H1 (cell line): ENCODE measurements at regions not wholly inside any gene's neighbourhood (a gene's known extent, or its start where the extent isn't known, plus 50 kb on each side); places are given as distances from the start of the nearest gene placed in this dataset.

Source experiments
- RAD21 ChIP-seq, 2 experiments: IDR thresholded peaks in 1 of 2; conservative IDR thresholded peaks in 1 of 2; 2 replicates each; pipeline ENCODE4 v1.6.1; 2011; ENCODE audit warnings: low read depth in 2 of 2, low read length in 2 of 2, improper control_type of control experiment in 1 of 2, inconsistent platforms in 1 of 2, mild to moderate bottlenecking in 1 of 2, moderate library complexity in 1 of 2

DNA sequence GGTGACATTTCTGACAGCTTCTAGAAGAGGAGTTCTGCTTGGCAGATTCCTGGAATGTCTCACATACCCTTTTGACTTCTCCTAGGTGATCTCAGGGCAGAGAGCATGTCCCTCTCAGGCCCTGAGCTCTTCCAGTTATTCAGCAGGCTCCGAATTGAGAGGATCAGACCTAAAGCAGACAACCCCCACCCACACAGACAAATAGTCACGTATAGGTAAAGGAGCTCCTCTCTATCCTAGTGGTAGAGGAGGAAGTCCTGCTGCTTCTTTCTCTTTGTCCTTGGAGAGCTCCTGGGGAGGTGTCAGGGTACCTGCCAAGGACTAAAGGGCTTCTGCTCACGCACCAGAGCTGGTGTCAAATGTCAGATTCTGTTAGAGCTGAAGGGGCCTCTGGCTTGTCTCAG, 128.1 kb downstream of the IER5 start (continued):
- no peak for TF ChIP-seq RAD21 (IDR thresholded peaks at IDR 0.05 in 1 of 2, conservative IDR thresholded peaks at IDR 0.05 in 1 of 2; ENCODE audit: low read depth in 2 of 2, low read length in 2 of 2)
- TF ChIP-seq, all 59 proteins: peak for 2
